Osteoblast (primary cell): ENCODE measurements at regions not wholly inside any gene's neighbourhood (a gene's known extent, or its start where the extent isn't known, plus 50 kb on each side); places are given as distances from the start of the nearest gene placed in this dataset.
"Not testable (repeated sequence)": the region's sequence is repeated elsewhere in the genome, so short reads cannot be mapped to it uniquely, and the experiment has no call there.

Experiments
- DNase-seq: peaks from one replicate; pipeline ENCODE4 v3.0.0; 2011; ENCODE audit warnings: low spot score, mixed read lengths; ENCODE audit not compliant: insufficient read length; ENCODE audit errors: missing footprints
- H2AFZ ChIP-seq: 2 replicates; pipeline ENCODE4 v1.6.0; 2011; ENCODE audit warnings: mild to moderate bottlenecking, low read length
- H3K27ac ChIP-seq: 2 replicates; pipeline ENCODE4 v1.5.1; 2011; ENCODE audit warnings: mild to moderate bottlenecking, low read depth, low read length, moderate library complexity
- H3K27me3 ChIP-seq: 2 replicates; pipeline ENCODE4 v1.6.0; 2012; ENCODE audit warnings: mild to moderate bottlenecking, control low read depth, inconsistent platforms, low read length, moderate library complexity; ENCODE audit not compliant: insufficient read depth
- H3K36me3 ChIP-seq: 2 replicates; pipeline ENCODE4 v1.5.1; 2011; ENCODE audit warnings: mild to moderate bottlenecking, low read length, control low read depth, moderate library complexity; ENCODE audit not compliant: insufficient read depth
- H3K4me1 ChIP-seq: 2 replicates; pipeline ENCODE4 v1.5.1; 2011; ENCODE audit warnings: mild to moderate bottlenecking, low read length, control low read depth, moderate library complexity; ENCODE audit not compliant: insufficient read depth
- H3K4me2 ChIP-seq: 2 replicates; pipeline ENCODE4 v1.6.0; 2011; ENCODE audit warnings: mild to moderate bottlenecking, low read length; ENCODE audit not compliant: insufficient read depth
- H3K4me3 ChIP-seq: fragments of 200-600 bp; sonication (generic); 3 replicates; pipeline ENCODE4 v1.5.1; 2012; ENCODE audit warnings: mild to moderate bottlenecking, low read length, inconsistent platforms; ENCODE audit not compliant: insufficient read depth
- H3K79me2 ChIP-seq: 2 replicates; pipeline ENCODE4 v1.6.0; 2012; ENCODE audit warnings: mild to moderate bottlenecking, low read length, control low read depth, inconsistent platforms; ENCODE audit not compliant: insufficient read depth
- H3K9me3 ChIP-seq: 2 replicates; pipeline ENCODE4 v1.5.1; 2011; ENCODE audit warnings: low read depth, low read length, control low read depth
- H4K20me1 ChIP-seq: 2 replicates; pipeline ENCODE4 v1.6.0; 2012; ENCODE audit warnings: mild to moderate bottlenecking, low read length, control low read depth; ENCODE audit not compliant: insufficient read depth
- TF ChIP-seq, protein P1 (sequence below): IDR thresholded peaks from 2 replicates; pipeline ENCODE4 v1.5.1; 2011; ENCODE audit warnings: mild to moderate bottlenecking, low read depth, low read length, moderate library complexity; ENCODE audit errors: extremely low read depth

DNA sequence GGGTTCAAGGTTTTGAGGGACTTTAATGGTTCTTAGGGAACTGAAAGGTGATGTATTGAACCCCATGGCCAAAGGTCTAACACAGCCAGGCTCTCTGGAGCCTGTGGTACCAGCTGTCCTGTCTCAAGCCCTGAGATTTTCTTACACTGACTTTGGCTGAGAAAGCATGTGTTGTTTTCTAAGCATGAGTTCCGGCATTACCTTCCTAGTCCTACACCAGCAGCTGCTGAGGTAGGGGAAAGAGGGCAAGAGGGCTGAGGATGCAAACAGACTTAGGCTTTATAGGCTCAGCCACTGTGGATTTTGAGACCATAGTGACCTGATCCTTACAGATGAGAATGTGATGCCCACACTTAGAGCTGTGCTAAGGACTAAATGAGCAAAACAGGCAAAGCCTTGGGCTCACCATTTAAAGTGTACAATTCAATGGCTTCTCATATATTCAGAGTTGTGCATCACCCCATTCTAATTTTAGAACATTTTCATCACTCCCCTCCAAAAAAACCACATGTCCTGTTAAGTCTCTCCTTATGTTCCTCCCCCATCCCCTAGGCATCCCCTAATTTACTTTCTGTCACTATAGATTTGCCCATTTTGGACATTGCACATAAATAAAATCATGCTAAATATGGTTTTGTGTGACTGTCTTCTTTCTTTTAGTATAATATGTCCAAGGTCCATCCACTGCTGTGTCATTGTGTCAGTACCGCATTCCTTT, 99.7 kb upstream of the OTOS start:
- Histone ChIP-seq H4K20me1 (no peaks in the 10 kb centered on the region), H3K79me2 (no peaks in the 10 kb centered on the region), H3K4me3 (no peak overlapping the region), H2AFZ (no peak overlapping the region), H3K4me2 (no peak overlapping the region), H3K27ac (no peak overlapping the region), H3K9me3 (no peaks in the 10 kb centered on the region), H3K36me3 (no peaks in the 10 kb centered on the region), H3K27me3 (peaks cover 14% of the 10 kb centered on the region), H3K4me1 (peaks cover 11% of the 10 kb centered on the region)
- TF ChIP-seq, protein P1, sequence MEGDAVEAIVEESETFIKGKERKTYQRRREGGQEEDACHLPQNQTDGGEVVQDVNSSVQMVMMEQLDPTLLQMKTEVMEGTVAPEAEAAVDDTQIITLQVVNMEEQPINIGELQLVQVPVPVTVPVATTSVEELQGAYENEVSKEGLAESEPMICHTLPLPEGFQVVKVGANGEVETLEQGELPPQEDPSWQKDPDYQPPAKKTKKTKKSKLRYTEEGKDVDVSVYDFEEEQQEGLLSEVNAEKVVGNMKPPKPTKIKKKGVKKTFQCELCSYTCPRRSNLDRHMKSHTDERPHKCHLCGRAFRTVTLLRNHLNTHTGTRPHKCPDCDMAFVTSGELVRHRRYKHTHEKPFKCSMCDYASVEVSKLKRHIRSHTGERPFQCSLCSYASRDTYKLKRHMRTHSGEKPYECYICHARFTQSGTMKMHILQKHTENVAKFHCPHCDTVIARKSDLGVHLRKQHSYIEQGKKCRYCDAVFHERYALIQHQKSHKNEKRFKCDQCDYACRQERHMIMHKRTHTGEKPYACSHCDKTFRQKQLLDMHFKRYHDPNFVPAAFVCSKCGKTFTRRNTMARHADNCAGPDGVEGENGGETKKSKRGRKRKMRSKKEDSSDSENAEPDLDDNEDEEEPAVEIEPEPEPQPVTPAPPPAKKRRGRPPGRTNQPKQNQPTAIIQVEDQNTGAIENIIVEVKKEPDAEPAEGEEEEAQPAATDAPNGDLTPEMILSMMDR = no peak
- peak; percentile 30 for DNase-seq

DNA sequence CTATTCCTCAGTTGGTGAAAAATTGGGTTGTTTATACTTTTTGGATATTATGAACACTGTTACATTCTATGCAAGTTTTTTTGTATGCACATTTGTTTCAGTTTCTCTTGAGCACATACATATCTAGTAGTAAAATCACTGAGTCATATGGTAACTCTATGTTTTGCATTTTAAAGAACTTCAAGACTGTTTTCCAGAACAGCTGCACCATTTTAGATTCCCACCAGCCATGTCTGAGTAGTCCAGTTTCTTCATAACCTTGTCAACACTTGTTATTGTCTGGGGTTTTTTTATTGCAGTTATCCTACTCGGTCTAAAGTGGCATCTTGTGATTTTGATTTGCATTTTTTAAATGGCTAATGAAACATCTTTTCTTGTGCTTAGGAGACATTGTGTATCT, 100.3 kb upstream of the OTOS start:
- Histone ChIP-seq H2AFZ (no peak overlapping the region), H3K4me1 (peaks cover 11% of the 10 kb centered on the region), H3K27ac (no peak overlapping the region), H3K27me3 (peaks cover 16% of the 10 kb centered on the region), H3K4me2 (no peak overlapping the region), H4K20me1 (no peaks in the 10 kb centered on the region), H3K9me3 (no peaks in the 10 kb centered on the region), H3K36me3 (no peaks in the 10 kb centered on the region), H3K4me3 (no peak overlapping the region), H3K79me2 (no peaks in the 10 kb centered on the region)
- no peak for DNase-seq
- TF ChIP-seq, protein P1 = no peak

DNA sequence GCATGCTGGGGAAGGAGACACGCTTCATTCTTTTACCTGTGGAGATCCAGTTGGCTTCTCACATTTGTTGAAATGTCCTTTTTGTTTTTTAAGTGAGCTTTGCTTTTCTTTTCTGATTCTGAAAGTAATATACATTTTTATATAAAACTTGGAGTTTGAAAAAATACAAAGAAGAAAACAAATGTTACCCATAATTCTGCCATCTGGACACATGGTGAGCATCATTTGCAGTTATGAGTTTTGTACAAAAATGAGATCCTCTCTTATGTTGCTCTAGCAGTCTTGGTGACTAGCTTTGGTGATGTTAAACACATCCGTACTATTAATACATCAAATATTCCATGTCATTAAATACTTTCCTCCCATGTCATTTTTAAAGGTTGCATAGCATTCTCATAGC, 101.1 kb upstream of the OTOS start:
- Histone ChIP-seq H3K4me2 (no peak overlapping the region), H3K79me2 (no peaks in the 10 kb centered on the region), H3K36me3 (no peaks in the 10 kb centered on the region), H3K4me1 (peaks cover 11% of the 10 kb centered on the region), H3K27ac (no peak overlapping the region), H3K27me3 (peaks cover 16% of the 10 kb centered on the region), H3K9me3 (no peaks in the 10 kb centered on the region), H3K4me3 (no peak overlapping the region), H4K20me1 (no peaks in the 10 kb centered on the region), H2AFZ (no peak overlapping the region)
- TF ChIP-seq, protein P1 = no peak
- DNase-seq = no peak

DNA sequence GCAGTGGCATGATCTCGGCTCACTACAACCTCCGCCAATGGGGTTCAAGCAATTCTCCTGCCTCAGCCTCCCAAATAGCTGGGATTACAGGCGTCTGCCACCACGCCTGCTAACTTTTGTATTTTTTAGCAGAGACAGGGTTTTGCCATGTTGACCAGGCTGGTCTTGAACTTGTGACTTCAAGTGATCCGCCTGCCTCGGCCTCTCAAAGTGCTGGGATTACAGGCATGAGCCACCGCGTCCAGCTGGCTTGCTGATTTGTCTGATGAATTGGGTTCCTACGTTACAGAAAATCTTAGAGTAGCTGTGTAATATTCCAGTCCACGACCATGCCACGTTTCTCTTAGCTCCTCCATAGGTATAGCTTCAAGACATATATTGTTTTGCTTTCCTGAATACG, 102.6 kb upstream of the OTOS start:
- H3K79me2 ChIP-seq, H2AFZ ChIP-seq, H3K4me1 ChIP-seq, H3K36me3 ChIP-seq, H3K27ac ChIP-seq, H3K4me2 ChIP-seq, H3K4me3 ChIP-seq, DNase-seq, H4K20me1 ChIP-seq, H3K9me3 ChIP-seq: not testable (repeated sequence)
- H3K27me3 ChIP-seq = peaks cover 16% of the 10 kb centered on the region
